ENCODE measurements at regions not wholly inside any gene's neighbourhood (a gene's known extent, or its start where the extent isn't known, plus 50 kb on each side); places are given as distances from the start of the nearest gene placed in this dataset.

DNA sequence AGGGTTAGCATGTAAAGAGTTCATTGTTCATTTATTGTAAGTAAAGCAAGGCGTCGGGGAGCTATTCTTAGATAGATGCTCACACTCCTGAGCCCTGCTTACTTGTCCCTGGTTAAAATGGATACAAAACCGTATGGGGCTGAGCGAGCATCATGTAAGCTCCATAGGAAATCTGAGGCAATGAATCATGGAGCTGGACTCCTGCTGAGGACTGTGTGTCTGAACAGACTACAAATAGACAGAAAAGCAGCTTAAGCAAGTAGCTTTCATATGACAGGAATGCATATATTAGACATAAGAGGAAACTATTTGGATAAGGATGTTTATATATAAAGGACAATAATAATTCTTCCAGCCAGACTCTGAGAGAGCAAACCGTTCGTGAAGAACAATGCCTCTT, 604.9 kb upstream of the PTBP2 start (continued):
- TF ChIP-seq NANOG (IDR thresholded peaks at IDR 0.05; ENCODE audit: insufficient read depth, low read depth, low read length, poor library complexity, severe bottlenecking) (no peak), CBX8 (IDR thresholded peaks at IDR 0.05; ENCODE audit: borderline replicate concordance, low read depth, low read length) (no peak)

All from H1 (cell line).